IMR-90 (cell line): ENCODE measurements at regions not wholly inside any gene's neighbourhood (a gene's known extent, or its start where the extent isn't known, plus 50 kb on each side); places are given as distances from the start of the nearest gene placed in this dataset.

Experiments
- BHLHE40 ChIP-seq: fragments of 150-350 bp; IDR thresholded peaks from 2 replicates; pipeline ENCODE4 v1.6.1; 2016; ENCODE audit warnings: mild to moderate bottlenecking, low read depth, low read length
- CHD1 ChIP-seq: IDR thresholded peaks from 2 replicates; pipeline ENCODE4 v1.6.1; 2012; ENCODE audit warnings: low read depth, low read length, improper control_type of control experiment
- MAFK ChIP-seq: IDR thresholded peaks from 2 replicates; pipeline ENCODE4 v1.6.1; 2012; ENCODE audit warnings: low read depth, low read length, improper control_type of control experiment
- MAZ ChIP-seq: IDR thresholded peaks from 2 replicates; pipeline ENCODE4 v1.6.1; 2012; ENCODE audit warnings: low read depth, mild to moderate bottlenecking, low read length, improper control_type of control experiment, moderate library complexity, borderline replicate concordance
- MXI1 ChIP-seq: IDR thresholded peaks from 2 replicates; pipeline ENCODE4 v1.6.1; 2012; ENCODE audit warnings: low read depth, mild to moderate bottlenecking, low read length, moderate library complexity, borderline replicate concordance
- POLR2A ChIP-seq: IDR thresholded peaks from 2 replicates; pipeline ENCODE4 v1.6.1; 2012; ENCODE audit warnings: mild to moderate bottlenecking, low read depth, low read length
- RAD21 ChIP-seq: IDR thresholded peaks from 2 replicates; pipeline ENCODE4 v1.6.1; 2012; ENCODE audit warnings: low read length, improper control_type of control experiment
- RCOR1 ChIP-seq: IDR thresholded peaks from 2 replicates; pipeline ENCODE4 v1.6.1; 2012; ENCODE audit warnings: mild to moderate bottlenecking, low read length, improper control_type of control experiment; ENCODE audit not compliant: insufficient replicate concordance
- RFX5 ChIP-seq: IDR thresholded peaks from 2 replicates; pipeline ENCODE4 v1.8.0; 2012; ENCODE audit warnings: low read depth, mild to moderate bottlenecking, low read length, moderate library complexity
- SMC3 ChIP-seq: fragments of 150-350 bp; IDR thresholded peaks from 2 replicates; pipeline ENCODE4 v1.6.1; 2016; ENCODE audit warnings: low read depth, mild to moderate bottlenecking, antibody characterized with exemption, low read length, moderate library complexity
- TF ChIP-seq, protein P1 (sequence below): conservative IDR thresholded peaks from 2 replicates; pipeline ENCODE4 v1.5.1; 2012; ENCODE audit warnings: mild to moderate bottlenecking, low read depth, low read length, improper control_type of control experiment
- TF ChIP-seq, protein P2 (sequence below): fragments of 150-350 bp; IDR thresholded peaks from 2 replicates; pipeline ENCODE4 v1.6.1; 2017; ENCODE audit warnings: mild to moderate bottlenecking, antibody characterized with exemption, low read length, low read depth

DNA sequence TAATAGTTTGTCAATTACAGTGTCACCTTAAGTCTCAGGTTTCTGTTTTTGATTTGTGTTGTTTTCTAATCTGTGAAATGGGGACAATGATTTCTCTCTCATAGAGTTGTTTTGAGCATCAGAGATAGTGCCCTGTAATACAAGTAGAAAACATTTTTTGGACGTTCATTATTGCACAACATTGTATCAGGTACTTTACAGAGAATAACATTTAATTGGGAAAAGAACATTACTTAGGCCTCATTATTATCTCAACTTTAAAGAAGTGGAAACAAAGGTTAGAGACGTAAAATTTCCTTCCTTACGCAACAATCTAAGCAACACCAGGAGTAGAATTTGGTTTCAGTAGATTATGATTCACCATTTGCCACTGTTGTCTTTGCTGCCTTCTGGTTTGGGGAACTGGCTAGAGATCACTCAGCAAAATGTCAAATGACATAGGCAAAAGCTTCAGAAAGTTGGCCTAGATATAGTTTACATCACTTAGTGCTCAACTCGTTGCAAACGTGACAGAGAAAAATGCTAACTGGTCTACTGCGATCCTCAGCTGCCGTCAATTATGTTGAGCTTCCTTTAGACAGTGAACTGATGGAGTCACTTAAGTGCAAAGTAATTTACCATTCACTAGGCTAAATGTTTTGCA is 1026.8 kb downstream of the CDH11 start:
- TF ChIP-seq, protein P1, sequence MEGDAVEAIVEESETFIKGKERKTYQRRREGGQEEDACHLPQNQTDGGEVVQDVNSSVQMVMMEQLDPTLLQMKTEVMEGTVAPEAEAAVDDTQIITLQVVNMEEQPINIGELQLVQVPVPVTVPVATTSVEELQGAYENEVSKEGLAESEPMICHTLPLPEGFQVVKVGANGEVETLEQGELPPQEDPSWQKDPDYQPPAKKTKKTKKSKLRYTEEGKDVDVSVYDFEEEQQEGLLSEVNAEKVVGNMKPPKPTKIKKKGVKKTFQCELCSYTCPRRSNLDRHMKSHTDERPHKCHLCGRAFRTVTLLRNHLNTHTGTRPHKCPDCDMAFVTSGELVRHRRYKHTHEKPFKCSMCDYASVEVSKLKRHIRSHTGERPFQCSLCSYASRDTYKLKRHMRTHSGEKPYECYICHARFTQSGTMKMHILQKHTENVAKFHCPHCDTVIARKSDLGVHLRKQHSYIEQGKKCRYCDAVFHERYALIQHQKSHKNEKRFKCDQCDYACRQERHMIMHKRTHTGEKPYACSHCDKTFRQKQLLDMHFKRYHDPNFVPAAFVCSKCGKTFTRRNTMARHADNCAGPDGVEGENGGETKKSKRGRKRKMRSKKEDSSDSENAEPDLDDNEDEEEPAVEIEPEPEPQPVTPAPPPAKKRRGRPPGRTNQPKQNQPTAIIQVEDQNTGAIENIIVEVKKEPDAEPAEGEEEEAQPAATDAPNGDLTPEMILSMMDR: no peak
- TF ChIP-seq SMC3 (no peak), POLR2A (no peak), BHLHE40 (no peak), MXI1 (no peak), MAZ (no peak), MAFK (no peak), RAD21 (no peak), RFX5 (no peak), RCOR1 (no peak), CHD1 (no peak)
- TF ChIP-seq, protein P2, sequence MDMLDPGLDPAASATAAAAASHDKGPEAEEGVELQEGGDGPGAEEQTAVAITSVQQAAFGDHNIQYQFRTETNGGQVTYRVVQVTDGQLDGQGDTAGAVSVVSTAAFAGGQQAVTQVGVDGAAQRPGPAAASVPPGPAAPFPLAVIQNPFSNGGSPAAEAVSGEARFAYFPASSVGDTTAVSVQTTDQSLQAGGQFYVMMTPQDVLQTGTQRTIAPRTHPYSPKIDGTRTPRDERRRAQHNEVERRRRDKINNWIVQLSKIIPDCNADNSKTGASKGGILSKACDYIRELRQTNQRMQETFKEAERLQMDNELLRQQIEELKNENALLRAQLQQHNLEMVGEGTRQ: no peak
